Endothelial cell of umbilical vein (primary cell): ENCODE measurements at regions not wholly inside any gene's neighbourhood (a gene's known extent, or its start where the extent isn't known, plus 50 kb on each side); places are given as distances from the start of the nearest gene placed in this dataset.
"Not testable (repeated sequence)": the region's sequence is repeated elsewhere in the genome, so short reads cannot be mapped to it uniquely, and the experiment has no call there.

Experiments
- BruUV-seq: library from RNA; stranded (reverse); fragments of 400-500 nt; replicated peaks from 2 replicates; lab custom pipeline; 2021; lab: Mats Ljungman, UMichigan
- CTCF ChIA-PET: fragments of 300-600, 350-600 bp; sonication (Branson Sonifier 250); formaldehyde crosslinking; loops from one replicate; lab custom pipeline; 2021; ENCODE audit warnings: antibody characterized with exemption, inconsistent platforms; lab: Charles Lee
- POLR2A ChIA-PET: fragments of 300-600, 350-600 bp; sonication (Branson Sonifier 250); formaldehyde crosslinking; loops from one replicate; lab custom pipeline; 2021; ENCODE audit warnings: antibody characterized with exemption, inconsistent platforms; lab: Charles Lee
- DNase-seq: peaks from one replicate; pipeline ENCODE4 v3.0.0-alpha.2; 2011; ENCODE audit warnings: low read depth, low spot score
- FAIRE-seq: peaks from 2 replicates; lab custom pipeline; 2011; peaks lifted over from hg19 to GRCh38; lab: Jason Lieb, UNC
- H2AFZ ChIP-seq: 2 replicates; pipeline ENCODE4 v1.6.0; 2012; ENCODE audit warnings: low read depth, low read length, control low read depth, inconsistent platforms
- H3K27ac ChIP-seq: 2 replicates; pipeline ENCODE4 v1.5.1; 2011; ENCODE audit warnings: low read depth, mild to moderate bottlenecking, control low read depth, low read length, moderate library complexity; ENCODE audit not compliant: insufficient read depth
- H3K27me3 ChIP-seq, 2 experiments: 2 replicates each; pipeline versions ENCODE4 v1.6.0 to v1.6.1; 2011; ENCODE audit warnings: low read length in 2 of 2, mixed read lengths in 1 of 2; ENCODE audit not compliant: control insufficient read depth in 2 of 2, insufficient read depth in 2 of 2
- H3K36me3 ChIP-seq, 2 experiments: 2 replicates in 1 of 2; 3 replicates in 1 of 2; pipeline ENCODE4 v1.5.1; 2011; ENCODE audit warnings: low read length in 2 of 2, mild to moderate bottlenecking in 1 of 2, moderate library complexity in 1 of 2; ENCODE audit not compliant: control insufficient read depth in 2 of 2, insufficient read depth in 2 of 2; ENCODE audit errors: extremely low read depth in 1 of 2
- H3K4me1 ChIP-seq: 3 replicates; pipeline ENCODE4 v1.5.1; 2011; ENCODE audit warnings: mild to moderate bottlenecking, low read length; ENCODE audit not compliant: control insufficient read depth, insufficient read depth; ENCODE audit errors: extremely low read depth
- H3K4me2 ChIP-seq: 2 replicates; pipeline ENCODE4 v1.6.1; 2011; ENCODE audit warnings: low read length, control low read depth, mixed read lengths; ENCODE audit not compliant: insufficient read depth
- H3K4me3 ChIP-seq, 3 experiments: fragments of 200-600 bp in 1 of 3; sonication (generic), shearing (Covaris generic) in 1 of 3; replicated peaks in 1 of 3; 2 replicates each; pipeline ENCODE4 v1.5.1; 2011 to 2016; ENCODE audit warnings: control low read depth in 3 of 3, low read length in 3 of 3, mild to moderate bottlenecking in 2 of 3, inconsistent platforms in 1 of 3, low read depth in 1 of 3, moderate library complexity in 1 of 3; ENCODE audit not compliant: insufficient read depth in 1 of 3
- H3K79me2 ChIP-seq: 2 replicates; pipeline ENCODE4 v1.6.0; 2012; ENCODE audit warnings: low read length, inconsistent platforms; ENCODE audit not compliant: control insufficient read depth, insufficient read depth
- H3K9ac ChIP-seq: replicated peaks from 2 replicates; pipeline ENCODE3; 2011; ENCODE audit warnings: low read length, control low read depth; ENCODE audit not compliant: insufficient read depth; ENCODE audit errors: extremely low read depth
- H3K9me1 ChIP-seq: replicated peaks from 3 replicates; pipeline ENCODE4 v1.6.0; 2011; ENCODE audit warnings: mild to moderate bottlenecking, low read length; ENCODE audit not compliant: control insufficient read depth, insufficient read depth; ENCODE audit errors: extremely low read depth
- H3K9me3 ChIP-seq: replicated peaks from 2 replicates; pipeline ENCODE4 v1.5.1; 2012; ENCODE audit warnings: low read length, inconsistent platforms; ENCODE audit not compliant: control insufficient read depth, insufficient read depth
- H4K20me1 ChIP-seq: replicated peaks from 2 replicates; pipeline ENCODE3; 2011; ENCODE audit warnings: mild to moderate bottlenecking, low read length; ENCODE audit not compliant: control insufficient read depth, insufficient read depth; ENCODE audit errors: extremely low read depth
- CTCF ChIP-seq, 2 donors: IDR thresholded peaks; 1 replicate in 1 of 2; 2 replicates in 1 of 2; pipeline ENCODE4 v1.5.1; 2011; ENCODE audit warnings: low read length in 2 of 2, mild to moderate bottlenecking in 2 of 2, moderate library complexity in 2 of 2, control low read depth in 1 of 2, inconsistent platforms in 1 of 2, low read depth in 1 of 2; ENCODE audit not compliant: insufficient read depth in 1 of 2; ENCODE audit errors: extremely low read depth in 1 of 2
- EZH2 ChIP-seq: IDR thresholded peaks from 2 replicates; pipeline ENCODE4 v1.6.1; 2012; ENCODE audit warnings: borderline replicate concordance, low read depth, mild to moderate bottlenecking, moderate library complexity, low read length, inconsistent platforms; ENCODE audit not compliant: severe bottlenecking
- FOS ChIP-seq: IDR thresholded peaks from 2 replicates; pipeline ENCODE4 v1.6.1; 2011; ENCODE audit warnings: mild to moderate bottlenecking, low read length, moderate library complexity, borderline replicate concordance; ENCODE audit not compliant: insufficient read depth
- GATA2 ChIP-seq: IDR thresholded peaks from 2 replicates; pipeline ENCODE4 v1.7.0; 2011; ENCODE audit warnings: low read depth, mild to moderate bottlenecking, moderate library complexity, mixed read lengths, low read length; ENCODE audit not compliant: insufficient read length, insufficient read depth
- JUN ChIP-seq: IDR thresholded peaks from 2 replicates; pipeline ENCODE4 v1.6.1; 2011; ENCODE audit warnings: borderline replicate concordance, low read depth; ENCODE audit not compliant: insufficient read length, insufficient read depth
- MAX ChIP-seq: IDR thresholded peaks from 2 replicates; pipeline ENCODE4 v1.6.1; 2011; ENCODE audit not compliant: insufficient read depth, insufficient read length
- MYC ChIP-seq: IDR thresholded peaks from one replicate; pipeline ENCODE4 v1.6.1; 2011; ENCODE audit warnings: mild to moderate bottlenecking, low read depth, low read length
- POLR2A ChIP-seq: IDR thresholded peaks from 2 replicates; pipeline ENCODE4 v1.6.1; 2012; ENCODE audit warnings: low read depth, mild to moderate bottlenecking, control low read depth, low read length
- POLR2AphosphoS5 ChIP-seq: IDR thresholded peaks from 2 replicates; pipeline ENCODE4 v1.6.1; 2012; ENCODE audit warnings: low read depth, mild to moderate bottlenecking, control low read depth, low read length, moderate library complexity; ENCODE audit not compliant: insufficient read depth
- dilution Hi-C: fragments of 300-500 bp; cut with MboI; formaldehyde crosslinking; loops from one replicate; pipeline ENCODE4 v1.15.0; 2019; ENCODE audit warnings: low sequenced_read_pairs; ENCODE audit not compliant: extremely low pct_ligation_motif_present
- intact Hi-C: fragments of 100-400 bp; cut with micrococcal nuclease; formaldehyde crosslinking; loops from one replicate; pipeline ENCODE4 v1.10.0; 2022

DNA sequence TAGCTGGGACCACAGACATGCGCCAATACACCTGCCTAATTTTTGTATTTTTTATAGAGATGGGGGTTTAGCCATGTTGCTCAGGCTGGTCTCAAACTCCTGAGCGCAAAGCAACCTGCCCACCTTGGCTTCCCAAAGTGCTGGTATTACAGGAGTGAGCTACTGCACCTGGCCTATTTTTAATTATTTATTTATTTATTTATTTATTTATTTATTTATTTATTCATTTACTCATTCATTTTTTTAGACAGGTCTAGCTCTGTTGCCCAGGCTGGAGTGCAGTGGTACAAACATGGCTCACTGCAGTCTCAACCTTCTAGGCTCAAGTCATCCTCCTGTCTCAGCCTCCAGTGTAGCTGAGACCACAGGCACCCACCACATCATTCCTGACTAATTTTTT is 434.3 kb downstream of the DOK5 start:
- Histone ChIP-seq H3K9ac (no peak overlapping the region), H3K27me3 (no peaks in the 10 kb centered on the region), H3K4me1 (no peaks in the 10 kb centered on the region), H4K20me1 (no peaks in the 10 kb centered on the region), H3K36me3 (no peaks in the 10 kb centered on the region), H3K27ac (no peak overlapping the region), H3K9me3 (peaks cover 2% of the 10 kb centered on the region), H2AFZ (no peak overlapping the region), H3K4me2 (no peak overlapping the region), H3K79me2 (no peaks in the 10 kb centered on the region), H3K4me3 (no peak overlapping the region), H3K9me1 (no peaks in the 10 kb centered on the region)
- FAIRE-seq: no peak
- ChIA-PET CTCF (no interaction called here), POLR2A (interaction anchor here (0.6 kb wide), 1 partner anchor 25 kb away, joined by 3 read pairs; no protein-coding TSS in a partner anchor)
- TF ChIP-seq MYC (no peak), EZH2 (no peak), POLR2AphosphoS5 (no peak), CTCF (IDR thresholded peaks at IDR 0.05; ENCODE audit: extremely low read depth in 1 of 2, insufficient read depth in 1 of 2, low read depth in 1 of 2, low read length in 2 of 2) (no peak), MAX (no peak), GATA2 (no peak), POLR2A (no peak), JUN (no peak), FOS (no peak)
- dilution Hi-C loops: no loop called here
- BruUV-seq: no TSS peak
- intact Hi-C loops: no loop called here
- DNase-seq: no peak

GRCh38 chr20:54906134-54906533 is 430.7 kb downstream of the DOK5 start:
- H3K9ac ChIP-seq, CTCF ChIA-PET, H3K4me1 ChIP-seq, BruUV-seq, H3K27me3 ChIP-seq, H3K4me3 ChIP-seq, intact Hi-C loops, H3K4me2 ChIP-seq, H2AFZ ChIP-seq, H3K79me2 ChIP-seq, H3K36me3 ChIP-seq, H3K27ac ChIP-seq, DNase-seq, FAIRE-seq, dilution Hi-C loops, POLR2A ChIA-PET, H4K20me1 ChIP-seq, H3K9me1 ChIP-seq, H3K9me3 ChIP-seq: not testable (repeated sequence)
